NT2/D1 (cell line): ENCODE measurements at regions not wholly inside any gene's neighbourhood (a gene's known extent, or its start where the extent isn't known, plus 50 kb on each side); places are given as distances from the start of the nearest gene placed in this dataset.

Experiments used
- YY1 ChIP-seq: IDR thresholded peaks from 2 replicates; pipeline ENCODE4 v1.6.1; 2011; ENCODE audit not compliant: insufficient read length, insufficient read depth
- ZNF274 ChIP-seq: IDR thresholded peaks from 2 replicates; pipeline ENCODE4 v1.6.1; 2011; ENCODE audit warnings: mild to moderate bottlenecking, low read depth, low read length

- TF ChIP-seq ZNF274 (no peak), YY1 (no peak)
Measured at GRCh38 chr17:13283606-13284005, 265.8 kb upstream of the ELAC2 start.
